ENCODE measurements at regions not wholly inside any gene's neighbourhood (a gene's known extent, or its start where the extent isn't known, plus 50 kb on each side); places are given as distances from the start of the nearest gene placed in this dataset.

GRCh38 chr1:172833954-172834353 lies 175.1 kb downstream of the FASLG start:
- TF ChIP-seq, protein P1, sequence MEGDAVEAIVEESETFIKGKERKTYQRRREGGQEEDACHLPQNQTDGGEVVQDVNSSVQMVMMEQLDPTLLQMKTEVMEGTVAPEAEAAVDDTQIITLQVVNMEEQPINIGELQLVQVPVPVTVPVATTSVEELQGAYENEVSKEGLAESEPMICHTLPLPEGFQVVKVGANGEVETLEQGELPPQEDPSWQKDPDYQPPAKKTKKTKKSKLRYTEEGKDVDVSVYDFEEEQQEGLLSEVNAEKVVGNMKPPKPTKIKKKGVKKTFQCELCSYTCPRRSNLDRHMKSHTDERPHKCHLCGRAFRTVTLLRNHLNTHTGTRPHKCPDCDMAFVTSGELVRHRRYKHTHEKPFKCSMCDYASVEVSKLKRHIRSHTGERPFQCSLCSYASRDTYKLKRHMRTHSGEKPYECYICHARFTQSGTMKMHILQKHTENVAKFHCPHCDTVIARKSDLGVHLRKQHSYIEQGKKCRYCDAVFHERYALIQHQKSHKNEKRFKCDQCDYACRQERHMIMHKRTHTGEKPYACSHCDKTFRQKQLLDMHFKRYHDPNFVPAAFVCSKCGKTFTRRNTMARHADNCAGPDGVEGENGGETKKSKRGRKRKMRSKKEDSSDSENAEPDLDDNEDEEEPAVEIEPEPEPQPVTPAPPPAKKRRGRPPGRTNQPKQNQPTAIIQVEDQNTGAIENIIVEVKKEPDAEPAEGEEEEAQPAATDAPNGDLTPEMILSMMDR (IDR thresholded peaks at IDR 0.05; ENCODE audit: insufficient read depth, low read length): no peak
- TF ChIP-seq POLR2AphosphoS5 (IDR thresholded peaks at IDR 0.05; ENCODE audit: low read depth): no peak
- TF ChIP-seq REST (IDR thresholded peaks at IDR 0.05; ENCODE audit: insufficient replicate concordance, low read depth): no peak
- no peak for TF ChIP-seq GABPA (IDR thresholded peaks at IDR 0.05; ENCODE audit: low read depth)
- TF ChIP-seq SPI1 (IDR thresholded peaks at IDR 0.05; ENCODE audit: borderline replicate concordance, low read depth): no peak
